PC-3 (cell line): ENCODE measurements at regions not wholly inside any gene's neighbourhood (a gene's known extent, or its start where the extent isn't known, plus 50 kb on each side); places are given as distances from the start of the nearest gene placed in this dataset.

ENCODE experiments used
- ATAC-seq: fragments of 200-7000 bp; cut with Tn5 transposase; 2 replicates; pipeline ENCODE4 v1.9.1; 2020; ENCODE audit warnings: mild to moderate bottlenecking, moderate library complexity
- BruUV-seq: library from RNA; stranded (reverse); fragments of 400-500 nt; replicated peaks from 2 replicates; lab custom pipeline; 2021; lab: Mats Ljungman, UMichigan
- CTCF ChIA-PET: fragments of 300-600 bp; sonication (Branson Sonifier 250); formaldehyde crosslinking; loops from one replicate; lab custom pipeline; 2022; ENCODE audit warnings: antibody characterized with exemption; lab: Charles Lee
- POLR2A ChIA-PET: fragments of 300-600 bp; sonication (Branson Sonifier 250); formaldehyde crosslinking; loops from one replicate; lab custom pipeline; 2022; ENCODE audit warnings: antibody characterized with exemption; ENCODE audit not compliant: unreplicated experiment; lab: Charles Lee
- DNase-seq: peaks from one replicate; pipeline ENCODE4 v3.0.0-alpha.2; 2015
- H2AFZ ChIP-seq: fragments of 300-600 bp; sonication (generic); 2 replicates; pipeline ENCODE4 v1.6.0; 2016; ENCODE audit warnings: antibody characterized with exemption, low read length
- H3F3A ChIP-seq: fragments of 300-600 bp; sonication (generic); one replicate; pipeline ENCODE4 v1.6.0; 2017; ENCODE audit warnings: antibody characterized with exemption, low read length, control low read depth, mild to moderate bottlenecking; ENCODE audit not compliant: unreplicated experiment
- H3K27ac ChIP-seq: fragments of 300-600 bp; sonication (generic); 2 replicates; pipeline ENCODE4 v1.5.1; 2016; ENCODE audit warnings: mild to moderate bottlenecking, low read length
- H3K27me3 ChIP-seq: fragments of 300-600 bp; sonication (generic); 2 replicates; pipeline ENCODE4 v1.6.1; 2016; ENCODE audit warnings: low read length, mixed read lengths
- H3K36me3 ChIP-seq: fragments of 300-600 bp; sonication (generic); 2 replicates; pipeline ENCODE4 v1.6.1; 2016; ENCODE audit warnings: low read depth, mixed run types, low read length, mixed read lengths
- H3K4me1 ChIP-seq: fragments of 300-600 bp; sonication (generic); 2 replicates; pipeline ENCODE4 v1.5.1; 2016; ENCODE audit warnings: low read length; ENCODE audit not compliant: insufficient read depth
- H3K4me2 ChIP-seq: fragments of 300-600 bp; sonication (generic); 2 replicates; pipeline ENCODE4 v1.6.0; 2016; ENCODE audit warnings: low read length
- H3K4me3 ChIP-seq: fragments of 300-600 bp; sonication (generic); 2 replicates; pipeline ENCODE4 v1.5.1; 2016; ENCODE audit warnings: mild to moderate bottlenecking, low read length, mixed read lengths
- H3K79me2 ChIP-seq: fragments of 300-600 bp; sonication (generic); 2 replicates; pipeline ENCODE4 v1.6.1; 2017; ENCODE audit warnings: low read length, mixed read lengths
- H3K9ac ChIP-seq: fragments of 300-600 bp; sonication (generic); 2 replicates; pipeline ENCODE4 v1.6.0; 2016; ENCODE audit warnings: mild to moderate bottlenecking, low read length
- H3K9me2 ChIP-seq: fragments of 300-600 bp; sonication (generic); replicated peaks from 2 replicates; pipeline ENCODE4 v1.6.1; 2016; ENCODE audit warnings: mixed run types, low read length, mixed read lengths
- H3K9me3 ChIP-seq: fragments of 300-600 bp; sonication (generic); 2 replicates; pipeline ENCODE4 v1.6.1; 2016; ENCODE audit warnings: low read length, mixed read lengths
- H4K20me1 ChIP-seq: fragments of 300-600 bp; sonication (generic); 2 replicates; pipeline ENCODE4 v1.6.1; 2016; ENCODE audit warnings: low read length, mixed read lengths
- CTCF ChIP-seq: fragments of 300-600 bp; sonication (generic); conservative IDR thresholded peaks from 2 replicates; pipeline ENCODE4 v1.5.1; 2017; ENCODE audit warnings: antibody characterized with exemption, low read depth, mild to moderate bottlenecking, low read length
- EZH2 ChIP-seq: fragments of 300-600 bp; sonication (generic); IDR thresholded peaks from one replicate; pipeline ENCODE4 v1.6.1; 2017; ENCODE audit warnings: antibody characterized with exemption, mild to moderate bottlenecking, low read length; ENCODE audit not compliant: unreplicated experiment
- EZH2phosphoT487 ChIP-seq: fragments of 300-600 bp; sonication (generic); IDR thresholded peaks from 2 replicates; pipeline ENCODE4 v1.6.1; 2018; ENCODE audit warnings: mild to moderate bottlenecking, antibody characterized with exemption, low read length, borderline replicate concordance
- intact Hi-C: fragments of 100-400 bp; cut with micrococcal nuclease; formaldehyde crosslinking; loops from 2 replicates; pipeline ENCODE4 v1.9.0; 2023

- Histone ChIP-seq H3K36me3 (no peaks in the 10 kb centered on the region), H3K27me3 (no peaks in the 10 kb centered on the region), H3F3A (no peaks in the 10 kb centered on the region), H3K9ac (no peak overlapping the region), H3K4me3 (no peak overlapping the region), H3K79me2 (no peaks in the 10 kb centered on the region), H3K4me1 (no peaks in the 10 kb centered on the region), H3K9me2 (no peaks in the 10 kb centered on the region), H3K27ac (no peak overlapping the region), H2AFZ (no peak overlapping the region), H3K4me2 (no peak overlapping the region), H4K20me1 (no peaks in the 10 kb centered on the region), H3K9me3 (no peaks in the 10 kb centered on the region)
- TF ChIP-seq EZH2 (no peak), EZH2phosphoT487 (no peak), CTCF (no peak)
- intact Hi-C loops: no loop called here
- ATAC-seq (no peak), DNase-seq (no peak)
- CTCF ChIA-PET: no interaction called here
- no TSS peak for BruUV-seq
- POLR2A ChIA-PET: no interaction called here
These were observed 118.5 kb downstream of the RAB11FIP2 start for GRCh38 chr10:117928281-117928680.

DNA sequence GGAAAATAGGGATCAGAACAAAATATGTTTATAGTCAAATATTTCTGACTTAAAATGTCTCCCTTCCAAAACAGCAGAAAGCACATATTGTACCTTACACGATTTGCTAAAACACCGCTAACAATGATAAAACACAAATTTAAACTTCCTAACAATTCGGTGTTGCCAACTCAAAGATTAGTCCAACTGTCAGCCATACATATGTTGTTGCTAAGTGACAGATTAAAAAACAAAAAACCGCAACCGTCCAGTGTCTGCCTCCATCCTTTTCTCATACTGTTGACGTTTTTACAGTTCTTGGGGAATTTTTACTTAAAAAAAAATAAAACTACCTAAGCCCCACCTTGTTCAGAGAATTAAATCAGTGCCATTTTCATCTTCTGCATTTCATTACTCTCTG lies 118.0 kb downstream of the RAB11FIP2 start:
- ATAC-seq: no peak
- H3K9me2 ChIP-seq: no peaks in the 10 kb centered on the region
- no peak for DNase-seq
- no peak overlapping the region for H3K9ac ChIP-seq
- TF ChIP-seq CTCF (no peak), EZH2 (no peak), EZH2phosphoT487 (no peak)
- intact Hi-C loops: loop anchor here (1.0 kb wide), 1 partner anchor 178 kb away; no protein-coding TSS in a partner anchor
- H3K79me2 ChIP-seq: no peaks in the 10 kb centered on the region
- CTCF ChIA-PET: interaction anchor here (1.1 kb wide), 1 partner anchor 115 kb away, joined by 3 read pairs; no protein-coding TSS in a partner anchor
- BruUV-seq: no TSS peak
- H4K20me1 ChIP-seq: no peaks in the 10 kb centered on the region
- POLR2A ChIA-PET: no interaction called here
- no peak overlapping the region for H3K27ac ChIP-seq
- no peak overlapping the region for H3K4me2 ChIP-seq
- H3K4me1 ChIP-seq: no peaks in the 10 kb centered on the region
- H3K27me3 ChIP-seq: no peaks in the 10 kb centered on the region
- no peaks in the 10 kb centered on the region for H3K9me3 ChIP-seq
- H3K4me3 ChIP-seq: no peak overlapping the region
- no peaks in the 10 kb centered on the region for H3F3A ChIP-seq
- no peak overlapping the region for H2AFZ ChIP-seq
- no peaks in the 10 kb centered on the region for H3K36me3 ChIP-seq

DNA sequence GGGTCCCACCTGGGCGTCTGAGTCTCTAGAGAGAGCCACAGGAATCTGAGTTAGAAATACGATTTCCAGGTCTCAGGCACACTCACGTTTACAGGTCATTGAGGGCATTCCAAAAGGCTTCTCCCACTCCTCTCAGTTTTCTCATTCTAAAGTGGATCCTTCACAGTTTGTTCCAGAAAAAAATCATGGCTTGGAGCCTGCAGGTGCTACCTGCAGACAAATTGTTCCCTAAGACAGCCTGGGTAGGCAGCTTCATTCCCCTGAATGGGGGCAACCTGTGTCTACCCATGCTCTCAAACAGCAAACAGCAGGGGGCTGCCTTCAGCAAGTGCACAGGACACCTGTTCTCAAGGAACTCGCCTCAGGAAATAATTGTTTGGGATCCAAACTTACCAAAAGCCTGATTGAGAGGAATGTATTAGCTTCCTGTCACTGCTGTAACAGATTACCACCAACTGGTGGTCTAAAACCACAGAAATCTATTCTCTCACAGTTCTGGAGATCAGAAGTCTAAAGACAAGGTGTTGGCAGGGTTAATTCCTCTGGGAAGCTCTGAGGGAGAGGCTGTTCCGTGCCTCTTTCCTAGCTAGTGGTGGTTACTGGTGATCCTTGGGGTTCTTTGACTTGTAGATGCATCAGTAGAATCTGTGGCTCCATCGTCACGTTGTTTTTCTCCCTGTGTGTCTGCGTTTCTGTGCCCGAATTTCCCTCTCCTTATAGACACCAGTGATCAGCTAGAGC lies 117.2 kb downstream of the RAB11FIP2 start:
- intact Hi-C loops: loop anchor here (1.0 kb wide), 1 partner anchor 177 kb away; no protein-coding TSS in a partner anchor
- CTCF ChIA-PET: interaction anchor here (1.1 kb wide), 1 partner anchor 114 kb away, joined by 3 read pairs; no protein-coding TSS in a partner anchor
- ATAC-seq: no peak

More for the DNA sequence above, 117.2 kb downstream of the RAB11FIP2 start:
- Histone ChIP-seq H3K9ac (no peak overlapping the region), H3K27ac (no peak overlapping the region), H4K20me1 (no peaks in the 10 kb centered on the region), H3K9me2 (no peaks in the 10 kb centered on the region), H3K4me1 (no peaks in the 10 kb centered on the region), H3F3A (no peaks in the 10 kb centered on the region), H3K9me3 (no peaks in the 10 kb centered on the region), H3K36me3 (no peaks in the 10 kb centered on the region), H3K4me3 (no peak overlapping the region), H3K27me3 (no peaks in the 10 kb centered on the region), H3K4me2 (no peak overlapping the region), H3K79me2 (no peaks in the 10 kb centered on the region), H2AFZ (no peak overlapping the region)
- POLR2A ChIA-PET: interaction anchor here (0.6 kb wide), 1 partner anchor 37 kb away, joined by 5 read pairs; no protein-coding TSS in a partner anchor
- DNase-seq: no peak
- TF ChIP-seq EZH2phosphoT487 (no peak), EZH2 (no peak)
- BruUV-seq: no TSS peak
